Adrenal gland (tissue), 9 donors: ENCODE measurements at regions not wholly inside any gene's neighbourhood (a gene's known extent, or its start where the extent isn't known, plus 50 kb on each side); places are given as distances from the start of the nearest gene placed in this dataset.

Experiments used
- DNase-seq, 7 donors: peaks; one replicate each; pipeline ENCODE4 v3.0.0-alpha.2; 2019 to 2020
- H3K27ac ChIP-seq, 5 donors: fragments of 200-600 bp; sonication (generic) in 4 of 5; 1 replicate in 3 of 5; 2 replicates in 2 of 5; pipeline versions ENCODE4 v1.5.1 to v1.8.0; 2016 to 2020; ENCODE audit warnings: mild to moderate bottlenecking in 1 of 5
- H3K27me3 ChIP-seq: fragments of 200-600 bp; 2 replicates; pipeline ENCODE4 v1.8.0; 2021
- H3K36me3 ChIP-seq, 2 donors: fragments of 200-600 bp; replicated peaks in 1 of 2; 1 replicate in 1 of 2; 2 replicates in 1 of 2; pipeline versions ENCODE4 v1.5.1 to v1.8.0; 2018 to 2022
- H3K4me1 ChIP-seq, 2 donors: fragments of 200-600 bp; replicated peaks in 1 of 2; 1 replicate in 1 of 2; 2 replicates in 1 of 2; pipeline versions ENCODE4 v1.5.1 to v1.8.0; 2018 to 2021
- H3K4me3 ChIP-seq, 4 donors: fragments of 200-600 bp; sonication (generic) in 3 of 4; one replicate each; pipeline ENCODE4 v1.5.1; 2016 to 2018
- H3K9me3 ChIP-seq, 3 donors: fragments of 200-600 bp; sonication (generic) in 1 of 3; replicated peaks in 1 of 3; 1 replicate in 2 of 3; 2 replicates in 1 of 3; pipeline versions ENCODE4 v1.5.1 to v1.8.0; 2016 to 2021
- POLR2A ChIP-seq, 2 donors: fragments of 450-650 bp; IDR thresholded peaks; one replicate each; pipeline ENCODE4 v1.6.1; 2017; ENCODE audit warnings: antibody characterized with exemption in 2 of 2, mild to moderate bottlenecking in 2 of 2, moderate library complexity in 1 of 2
- WGBS, 4 donors: extraction: QIAGEN DNeasy Blood & Tissue Kit in 2 of 4; methylation state at CpG; one replicate each; pipeline versions ENCODE4 v1.1.5 to v1.1.7; 2013 to 2017; 5-methylcytosine and 5-hydroxymethylcytosine counted together
- intact Hi-C, 2 donors: fragments of 100-400 bp; cut with DNase I; formaldehyde crosslinking; loops; one replicate each; pipeline versions ENCODE4 v1.14.1 to v1.15.0; 2022 to 2023
- TF ChIP-seq, protein P1 (sequence below), 6 experiments: fragments of 450-650 bp in 4 of 6; fragments of 200-600 bp in 2 of 6; sonication (generic) in 1 of 6; IDR thresholded peaks; 1 replicate in 5 of 6; 2 replicates in 1 of 6; pipeline versions ENCODE4 v1.5.1 to v1.8.0; 2016 to 2021; ENCODE audit warnings: antibody characterized with exemption in 6 of 6, mild to moderate bottlenecking in 2 of 6, moderate library complexity in 1 of 6
- donor health status: healthy with polysubstance abuse.
- donor health status: Bipolar disorder and iron deficiency.
- donor health status: DM: yes; HTN: yes; CAD: no.
- donor health status: DM: no; HTN: no; CAD: no.
- donor health status: DM: no; HTN: no; CAD: no.

- Histone ChIP-seq H3K27ac (no peak overlapping the region), H3K27me3 (no peaks in the 10 kb centered on the region), H3K36me3 (no peaks in the 10 kb centered on the region), H3K4me1 (no peaks in the 10 kb centered on the region), H3K4me3 (no peak overlapping the region), H3K9me3 (no peaks in the 10 kb centered on the region)
- intact Hi-C loops: no loop called here
- TF ChIP-seq, protein P1, sequence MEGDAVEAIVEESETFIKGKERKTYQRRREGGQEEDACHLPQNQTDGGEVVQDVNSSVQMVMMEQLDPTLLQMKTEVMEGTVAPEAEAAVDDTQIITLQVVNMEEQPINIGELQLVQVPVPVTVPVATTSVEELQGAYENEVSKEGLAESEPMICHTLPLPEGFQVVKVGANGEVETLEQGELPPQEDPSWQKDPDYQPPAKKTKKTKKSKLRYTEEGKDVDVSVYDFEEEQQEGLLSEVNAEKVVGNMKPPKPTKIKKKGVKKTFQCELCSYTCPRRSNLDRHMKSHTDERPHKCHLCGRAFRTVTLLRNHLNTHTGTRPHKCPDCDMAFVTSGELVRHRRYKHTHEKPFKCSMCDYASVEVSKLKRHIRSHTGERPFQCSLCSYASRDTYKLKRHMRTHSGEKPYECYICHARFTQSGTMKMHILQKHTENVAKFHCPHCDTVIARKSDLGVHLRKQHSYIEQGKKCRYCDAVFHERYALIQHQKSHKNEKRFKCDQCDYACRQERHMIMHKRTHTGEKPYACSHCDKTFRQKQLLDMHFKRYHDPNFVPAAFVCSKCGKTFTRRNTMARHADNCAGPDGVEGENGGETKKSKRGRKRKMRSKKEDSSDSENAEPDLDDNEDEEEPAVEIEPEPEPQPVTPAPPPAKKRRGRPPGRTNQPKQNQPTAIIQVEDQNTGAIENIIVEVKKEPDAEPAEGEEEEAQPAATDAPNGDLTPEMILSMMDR (IDR thresholded peaks at IDR 0.05): no peak
- no peak for DNase-seq
- WGBS, 4 donors: 88 to 95% (median 93%) methylated on average over 8 of the region's 8 CpGs
These were observed 129.8 kb downstream of the NXNL2 start for GRCh38 chr9:88664773-88665172.

DNA sequence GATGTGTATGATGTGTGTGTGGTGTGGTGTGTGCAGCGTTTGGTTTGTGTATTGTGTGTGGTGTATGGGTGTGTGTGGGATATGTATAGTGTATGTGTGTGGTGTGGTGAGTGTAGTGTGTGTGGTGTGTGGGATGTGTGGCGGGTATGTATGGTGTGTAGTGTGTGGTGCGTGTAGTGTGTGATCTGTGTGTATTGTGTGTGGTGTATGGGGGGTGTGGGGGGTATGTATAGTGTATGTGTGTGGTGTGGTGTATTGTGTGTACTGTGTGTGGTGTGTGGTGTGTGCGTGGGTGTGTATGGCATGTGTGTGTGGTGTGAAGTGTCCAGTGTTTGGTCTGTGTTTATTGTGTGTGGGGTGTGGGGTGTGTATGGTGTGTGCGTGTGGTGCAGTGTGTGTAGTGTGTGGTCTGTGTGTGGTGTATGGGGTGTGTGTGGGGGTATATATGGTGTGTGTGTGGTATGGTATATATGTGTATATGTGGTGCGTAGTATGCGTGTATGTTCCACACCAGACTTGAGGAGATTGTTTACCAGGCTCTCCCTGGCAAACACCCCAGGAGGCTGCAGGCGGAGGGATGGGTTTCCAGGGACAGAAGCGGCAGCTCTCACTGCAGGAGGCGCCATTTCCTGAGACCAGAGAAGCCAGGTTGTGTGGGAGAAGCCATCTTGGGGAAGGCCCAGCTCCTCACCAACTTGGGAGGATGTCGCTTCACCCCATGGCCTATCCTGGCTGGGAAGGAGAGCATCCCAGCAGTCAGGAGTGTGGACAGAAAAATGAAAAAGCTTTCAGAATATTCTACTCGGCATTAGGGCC lies 138.1 kb downstream of the NXNL2 start:
- no peaks in the 10 kb centered on the region for H3K36me3 ChIP-seq
- intact Hi-C loops: no loop called here
- 90 to 95% (median 91%) methylated on average over 11 to 12 of the region's 12 CpGs for WGBS, 4 donors
- H3K4me3 ChIP-seq: no peak overlapping the region
- H3K27me3 ChIP-seq: peaks cover 6% of the 10 kb centered on the region
- no peak overlapping the region for H3K27ac ChIP-seq
- no peaks in the 10 kb centered on the region for H3K4me1 ChIP-seq
- H3K9me3 ChIP-seq: no peaks in the 10 kb centered on the region
- no peak for DNase-seq
- TF ChIP-seq POLR2A (IDR thresholded peaks at IDR 0.05): no peak
- TF ChIP-seq, protein P1 (IDR thresholded peaks at IDR 0.05): no peak

GRCh38 chr9:88673886-88674285 lies 138.9 kb downstream of the NXNL2 start:
- H3K36me3 ChIP-seq: no peaks in the 10 kb centered on the region
- H3K9me3 ChIP-seq: no peaks in the 10 kb centered on the region
- intact Hi-C loops: no loop called here
- H3K4me3 ChIP-seq: no peak overlapping the region
- DNase-seq: no peak
- H3K27ac ChIP-seq: no peak overlapping the region
- TF ChIP-seq, protein P1 (IDR thresholded peaks at IDR 0.05): no peak
- TF ChIP-seq POLR2A (IDR thresholded peaks at IDR 0.05): no peak
- H3K4me1 ChIP-seq: no peaks in the 10 kb centered on the region
- WGBS, 4 donors: 86 to 90% (median 89%) methylated on average over 2 of the region's 2 CpGs
- H3K27me3 ChIP-seq: peaks cover 6% of the 10 kb centered on the region

- Histone ChIP-seq H3K4me3 (no peak overlapping the region), H3K27ac (no peak overlapping the region), H3K36me3 (no peaks in the 10 kb centered on the region), H3K4me1 (no peaks in the 10 kb centered on the region), H3K27me3 (peaks cover 6% of the 10 kb centered on the region), H3K9me3 (no peaks in the 10 kb centered on the region)
- WGBS, 4 donors: 79 to 88% (median 85%) methylated on average over 3 of the region's 3 CpGs
- TF ChIP-seq, protein P1 (IDR thresholded peaks at IDR 0.05): no peak
- no peak for TF ChIP-seq POLR2A (IDR thresholded peaks at IDR 0.05)
- intact Hi-C loops: no loop called here
- DNase-seq: no peak
These were observed 141.7 kb downstream of the NXNL2 start for GRCh38 chr9:88676644-88677043.
